22Rv1 (cell line): ENCODE measurements at regions not wholly inside any gene's neighbourhood (a gene's known extent, or its start where the extent isn't known, plus 50 kb on each side); places are given as distances from the start of the nearest gene placed in this dataset.

Experiments used
- CTCF ChIP-seq: fragments of 450-650 bp; IDR thresholded peaks from 2 replicates; pipeline ENCODE4 v1.5.1; 2017; ENCODE audit warnings: mild to moderate bottlenecking
- ZFX ChIP-seq: fragments of 450-650 bp; IDR thresholded peaks from 2 replicates; pipeline ENCODE4 v1.6.1; 2017; ENCODE audit warnings: antibody characterized with exemption, borderline replicate concordance

GRCh38 chrX:10358958-10359357, 202.2 kb downstream of the CLCN4 start:
- no peak for TF ChIP-seq CTCF
- TF ChIP-seq ZFX = no peak
